ENCODE measurements at regions not wholly inside any gene's neighbourhood (a gene's known extent, or its start where the extent isn't known, plus 50 kb on each side); places are given as distances from the start of the nearest gene placed in this dataset.
"Not testable (repeated sequence)": the region's sequence is repeated elsewhere in the genome, so short reads cannot be mapped to it uniquely, and the experiment has no call there.

DNA sequence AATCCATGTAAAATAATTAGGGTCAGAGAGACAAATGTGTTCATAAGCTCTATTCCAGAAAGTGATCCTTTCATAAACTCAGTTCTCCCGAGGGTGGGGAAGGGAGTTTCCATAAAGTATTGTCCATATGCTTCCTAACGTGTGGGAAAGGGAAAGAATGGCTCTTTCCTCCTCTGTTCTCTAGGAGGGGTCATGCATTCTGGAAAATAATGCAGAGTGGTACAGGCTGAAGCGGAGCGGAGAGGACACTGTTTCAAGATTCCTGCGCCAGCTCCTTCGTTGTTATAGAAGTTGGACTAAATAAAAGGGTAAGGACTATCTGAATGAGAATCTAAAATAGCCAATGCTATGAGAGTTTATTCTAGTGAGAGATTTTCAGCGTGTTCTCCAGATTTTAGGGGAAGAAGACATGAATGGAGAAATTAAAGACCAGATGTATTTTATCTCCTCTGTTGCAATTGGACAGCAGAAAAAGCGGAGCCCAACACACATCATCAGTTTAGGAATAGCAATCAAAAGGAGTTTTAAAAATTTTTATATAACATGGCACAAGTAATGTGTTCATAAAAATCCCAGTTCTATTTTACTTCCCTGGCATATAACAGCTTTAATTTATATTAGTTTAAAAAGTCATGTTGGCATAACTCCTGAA lies 166.9 kb upstream of the MPDZ start:
- FAIRE-seq (no peak), DNase-seq (no peak)
- H3K4me1 ChIP-seq (ENCODE audit: control insufficient read depth in 3 of 3, insufficient read depth in 2 of 3, low read depth in 1 of 3, low read length in 2 of 3), result no peaks in the 10 kb centered on the region
- H3K4me3 ChIP-seq (ENCODE audit: low read depth in 1 of 3, low read length in 3 of 3), result no peak overlapping the region
- H3K9me3 ChIP-seq (ENCODE audit: control insufficient read depth in 2 of 2, insufficient read depth in 1 of 2, low read depth in 1 of 2, low read length in 1 of 2), result no peaks in the 10 kb centered on the region
- WGBS, 3 donors, result 72 to 82% (median 82%) methylated on average over 8 of the region's 8 CpGs
- H3K27me3 ChIP-seq (ENCODE audit: control insufficient read depth in 3 of 3, insufficient read depth in 3 of 3, low read length in 3 of 3), result no peaks in the 10 kb centered on the region
- no peaks in the 10 kb centered on the region for H3K36me3 ChIP-seq (ENCODE audit: control insufficient read depth in 3 of 3, insufficient read depth in 2 of 3, low read depth in 1 of 3, low read length in 3 of 3)
- H3K27ac ChIP-seq (ENCODE audit: low read depth in 1 of 3, low read length in 2 of 3), result no peak overlapping the region

DNA sequence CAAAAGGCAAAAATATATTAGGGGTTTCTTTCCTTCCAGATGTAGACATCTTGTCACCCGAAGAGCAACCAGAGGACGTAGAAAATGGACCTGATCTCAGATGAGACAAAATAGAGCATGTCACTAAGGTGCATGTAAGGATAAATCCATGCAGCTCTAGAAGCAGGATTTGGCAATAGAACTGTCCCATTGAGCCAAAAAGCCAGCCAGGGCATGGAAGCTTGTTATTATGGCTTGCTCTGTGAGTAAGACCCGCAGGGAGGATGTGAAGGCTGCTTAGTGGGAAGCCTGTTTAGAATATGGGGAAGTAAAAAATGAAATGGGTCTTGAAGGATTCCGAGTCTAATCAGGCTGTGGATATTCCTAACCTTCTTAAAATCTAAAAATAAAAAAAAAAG lies 165.6 kb upstream of the MPDZ start:
- Histone ChIP-seq H3K36me3 (ENCODE audit: control insufficient read depth in 3 of 3, insufficient read depth in 2 of 3, low read depth in 1 of 3, low read length in 3 of 3) (no peaks in the 10 kb centered on the region), H3K27me3 (ENCODE audit: control insufficient read depth in 3 of 3, insufficient read depth in 3 of 3, low read length in 3 of 3) (no peaks in the 10 kb centered on the region), H3K27ac (ENCODE audit: low read depth in 1 of 3, low read length in 2 of 3) (no peak overlapping the region), H3K4me1 (ENCODE audit: control insufficient read depth in 3 of 3, insufficient read depth in 2 of 3, low read depth in 1 of 3, low read length in 2 of 3) (no peaks in the 10 kb centered on the region), H3K9me3 (ENCODE audit: control insufficient read depth in 2 of 2, insufficient read depth in 1 of 2, low read depth in 1 of 2, low read length in 1 of 2) (no peaks in the 10 kb centered on the region), H3K4me3 (ENCODE audit: low read depth in 1 of 3, low read length in 3 of 3) (no peak overlapping the region)
- FAIRE-seq, result no peak
- DNase-seq, result no peak
- 67 to 77% (median 73%) methylated on average over 4 of the region's 4 CpGs for WGBS, 3 donors

DNA sequence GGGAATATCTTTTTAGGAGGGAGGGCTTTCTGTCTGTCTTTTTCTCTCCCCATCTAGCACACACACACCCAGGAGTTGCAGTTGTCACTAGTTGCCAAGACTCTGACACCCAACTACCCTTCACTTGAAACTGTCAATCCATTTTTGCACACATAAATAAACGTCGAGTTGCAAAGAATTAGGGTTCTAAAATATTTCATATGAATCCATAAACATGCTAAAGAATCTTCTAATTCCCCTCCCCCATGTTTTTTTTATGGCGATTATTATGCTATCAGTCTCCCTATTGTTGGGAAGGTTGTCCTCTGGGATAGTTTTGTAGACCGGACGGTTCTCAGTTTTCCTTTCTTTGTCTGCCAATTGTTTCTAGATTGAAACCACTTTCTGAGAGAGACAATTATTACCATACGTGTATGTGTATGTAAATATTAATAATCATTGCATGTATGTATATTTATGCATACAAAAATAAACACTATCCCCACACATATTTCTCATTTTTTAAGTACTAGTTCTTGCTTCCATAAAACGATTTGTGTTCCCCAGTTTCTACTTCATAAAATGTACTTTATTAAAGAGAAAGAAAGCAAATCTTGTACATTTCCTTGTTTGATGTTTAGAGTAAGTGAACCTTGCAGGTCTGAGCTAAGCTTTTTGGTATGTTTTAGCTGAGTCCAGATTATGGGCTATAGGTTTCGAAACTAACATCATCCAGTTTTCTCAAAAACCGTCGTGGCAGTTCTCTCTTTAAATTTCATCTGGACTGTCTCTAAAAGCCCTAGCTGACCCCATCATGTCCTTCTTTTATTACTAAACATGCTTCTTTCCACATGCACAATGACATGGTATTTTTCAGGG lies 165.0 kb upstream of the MPDZ start:
- WGBS, 3 donors, result 67 to 73% (median 72%) methylated on average over 10 of the region's 10 CpGs
- no peak overlapping the region for H3K27ac ChIP-seq (ENCODE audit: low read depth in 1 of 3, low read length in 2 of 3)
- FAIRE-seq (no peak), DNase-seq (no peak)
- H3K27me3 ChIP-seq (ENCODE audit: control insufficient read depth in 3 of 3, insufficient read depth in 3 of 3, low read length in 3 of 3), result no peaks in the 10 kb centered on the region
- no peak overlapping the region for H3K4me3 ChIP-seq (ENCODE audit: low read depth in 1 of 3, low read length in 3 of 3)
- no peaks in the 10 kb centered on the region for H3K36me3 ChIP-seq (ENCODE audit: control insufficient read depth in 3 of 3, insufficient read depth in 2 of 3, low read depth in 1 of 3, low read length in 3 of 3)
- H3K4me1 ChIP-seq (ENCODE audit: control insufficient read depth in 3 of 3, insufficient read depth in 2 of 3, low read depth in 1 of 3, low read length in 2 of 3), result no peaks in the 10 kb centered on the region
- H3K9me3 ChIP-seq (ENCODE audit: control insufficient read depth in 2 of 2, insufficient read depth in 1 of 2, low read depth in 1 of 2, low read length in 1 of 2), result no peaks in the 10 kb centered on the region

DNA sequence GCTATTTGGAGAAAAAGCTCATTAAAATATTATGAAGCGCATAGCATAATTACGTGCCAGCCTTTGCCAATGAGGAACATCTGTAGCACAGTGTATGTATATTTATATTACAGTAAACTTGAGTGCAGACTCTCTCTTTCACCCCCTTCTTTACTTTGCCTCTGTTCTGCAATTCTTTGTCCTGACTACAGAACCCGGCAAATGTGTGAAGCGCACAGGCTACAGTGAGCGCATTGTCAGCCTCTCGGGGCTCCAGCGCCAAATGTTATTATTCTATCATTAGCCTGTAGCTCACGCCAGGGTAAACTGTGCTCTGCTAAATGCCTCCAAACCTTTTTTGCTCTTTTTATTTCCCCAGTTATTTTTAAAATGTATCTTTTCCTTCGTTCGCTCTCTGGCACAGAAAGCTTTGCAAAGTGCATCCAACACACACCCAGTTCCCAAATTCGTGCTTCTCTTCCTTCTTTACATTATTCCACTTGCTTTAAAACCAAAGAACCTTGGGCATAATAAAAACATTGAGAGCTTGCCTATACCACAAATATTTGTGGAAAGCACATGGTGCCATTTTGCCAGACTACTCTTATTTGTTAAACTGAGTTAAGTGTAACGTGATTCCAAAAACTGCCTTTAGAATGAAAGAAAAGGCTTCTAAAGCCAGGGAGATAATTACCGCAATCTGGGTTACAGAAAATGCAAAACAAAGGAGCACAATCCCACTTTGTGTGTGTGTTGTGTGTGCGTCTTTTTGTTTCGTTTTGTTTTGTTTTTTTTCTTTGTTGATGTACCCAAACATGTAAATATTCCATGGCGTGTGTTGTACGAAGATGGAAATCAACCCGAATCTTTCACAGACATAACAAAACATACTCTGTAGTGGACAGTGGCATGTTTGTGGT lies 164.1 kb upstream of the MPDZ start:
- FAIRE-seq, result no peak
- WGBS, 3 donors, result 72 to 80% (median 78%) methylated on average over 18 of the region's 18 CpGs
- Histone ChIP-seq H3K27me3 (ENCODE audit: control insufficient read depth in 3 of 3, insufficient read depth in 3 of 3, low read length in 3 of 3) (no peaks in the 10 kb centered on the region), H3K4me1 (ENCODE audit: control insufficient read depth in 3 of 3, insufficient read depth in 2 of 3, low read depth in 1 of 3, low read length in 2 of 3) (no peaks in the 10 kb centered on the region), H3K4me3 (ENCODE audit: low read depth in 1 of 3, low read length in 3 of 3) (no peak overlapping the region), H3K36me3 (ENCODE audit: control insufficient read depth in 3 of 3, insufficient read depth in 2 of 3, low read depth in 1 of 3, low read length in 3 of 3) (no peaks in the 10 kb centered on the region), H3K9me3 (ENCODE audit: control insufficient read depth in 2 of 2, insufficient read depth in 1 of 2, low read depth in 1 of 2, low read length in 1 of 2) (no peaks in the 10 kb centered on the region), H3K27ac (ENCODE audit: low read depth in 1 of 3, low read length in 2 of 3) (no peak overlapping the region)
- DNase-seq, result no peak

DNA sequence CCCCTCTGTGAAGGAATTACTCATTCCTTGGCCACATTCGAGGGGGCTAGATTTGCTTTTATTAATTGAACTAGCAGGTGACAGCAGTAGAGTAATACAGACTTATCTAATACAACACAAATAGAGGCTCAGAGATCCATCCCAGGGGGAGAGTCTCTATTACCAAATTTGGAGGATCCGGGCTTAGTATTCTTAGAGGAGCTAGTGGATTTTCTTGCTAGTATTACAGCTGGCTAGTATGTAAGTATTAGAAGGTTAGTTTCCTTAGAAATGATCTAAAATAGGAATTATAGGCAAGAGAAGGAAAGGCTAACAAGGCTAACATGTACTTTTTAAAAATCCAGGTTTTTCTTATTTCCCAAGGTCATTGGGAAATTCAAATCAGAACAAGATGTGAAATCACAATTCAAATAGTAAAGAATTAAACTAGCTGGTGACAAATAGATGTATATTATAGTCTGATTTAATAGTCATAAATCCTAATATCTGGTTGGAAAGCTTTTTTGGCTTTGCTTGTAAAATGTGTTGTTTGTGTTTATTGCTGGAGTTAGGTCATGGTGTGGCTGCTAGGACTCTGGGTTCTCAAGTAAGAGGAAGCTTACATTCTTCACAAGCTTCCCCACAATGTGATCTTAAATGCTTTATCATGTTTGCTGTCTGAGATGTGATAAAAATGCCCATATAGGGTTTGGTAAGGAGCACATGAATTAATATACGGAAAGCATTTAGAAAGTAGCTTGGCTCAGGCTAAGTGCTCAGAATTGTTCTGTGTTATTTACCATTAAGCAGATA lies 160.4 kb upstream of the MPDZ start:
- no peaks in the 10 kb centered on the region for H3K36me3 ChIP-seq (ENCODE audit: control insufficient read depth in 3 of 3, insufficient read depth in 2 of 3, low read depth in 1 of 3, low read length in 3 of 3)
- DNase-seq, result no peak
- WGBS, 3 donors, result 71 to 89% (median 82%) methylated on average over 3 of the region's 3 CpGs
- no peak overlapping the region for H3K4me3 ChIP-seq (ENCODE audit: low read depth in 1 of 3, low read length in 3 of 3)
- H3K27me3 ChIP-seq (ENCODE audit: control insufficient read depth in 3 of 3, insufficient read depth in 3 of 3, low read length in 3 of 3), result no peaks in the 10 kb centered on the region
- no peak for FAIRE-seq
- no peaks in the 10 kb centered on the region for H3K4me1 ChIP-seq (ENCODE audit: control insufficient read depth in 3 of 3, insufficient read depth in 2 of 3, low read depth in 1 of 3, low read length in 2 of 3)
- H3K27ac ChIP-seq (ENCODE audit: low read depth in 1 of 3, low read length in 2 of 3), result no peak overlapping the region
- no peaks in the 10 kb centered on the region for H3K9me3 ChIP-seq (ENCODE audit: control insufficient read depth in 2 of 2, insufficient read depth in 1 of 2, low read depth in 1 of 2, low read length in 1 of 2)

DNA sequence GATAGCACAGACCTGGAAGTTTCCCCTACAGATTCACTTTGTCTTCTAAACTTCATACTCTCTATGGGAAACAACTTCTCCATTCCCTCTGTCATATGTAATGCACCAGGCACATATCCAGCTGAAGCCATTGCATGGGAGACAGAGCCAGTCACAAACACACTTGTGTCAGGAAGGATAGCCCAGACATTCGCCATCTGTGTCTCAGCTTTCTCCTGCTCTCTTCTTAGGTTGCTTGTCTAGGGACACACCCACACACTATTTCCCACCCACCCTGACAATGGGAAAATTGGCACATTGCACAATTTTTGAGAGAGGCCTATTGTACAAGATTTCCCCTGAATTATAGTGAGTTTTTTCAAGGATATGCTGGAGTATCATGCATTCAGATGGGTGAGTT lies 158.4 kb upstream of the MPDZ start:
- H3K4me3 ChIP-seq (ENCODE audit: low read depth in 1 of 3, low read length in 3 of 3), result no peak overlapping the region
- DNase-seq, result no peak
- H3K27me3 ChIP-seq (ENCODE audit: control insufficient read depth in 3 of 3, insufficient read depth in 3 of 3, low read length in 3 of 3), result no peaks in the 10 kb centered on the region
- FAIRE-seq, result no peak
- H3K36me3 ChIP-seq (ENCODE audit: control insufficient read depth in 3 of 3, insufficient read depth in 2 of 3, low read depth in 1 of 3, low read length in 3 of 3), result no peaks in the 10 kb centered on the region
- H3K27ac ChIP-seq (ENCODE audit: low read depth in 1 of 3, low read length in 2 of 3), result no peak overlapping the region
- 81 to 92% (median 89%) methylated on average over 1 of the region's 1 CpG for WGBS, 3 donors
- H3K9me3 ChIP-seq (ENCODE audit: control insufficient read depth in 2 of 2, insufficient read depth in 1 of 2, low read depth in 1 of 2, low read length in 1 of 2), result no peaks in the 10 kb centered on the region
- no peaks in the 10 kb centered on the region for H3K4me1 ChIP-seq (ENCODE audit: control insufficient read depth in 3 of 3, insufficient read depth in 2 of 3, low read depth in 1 of 3, low read length in 2 of 3)

DNA sequence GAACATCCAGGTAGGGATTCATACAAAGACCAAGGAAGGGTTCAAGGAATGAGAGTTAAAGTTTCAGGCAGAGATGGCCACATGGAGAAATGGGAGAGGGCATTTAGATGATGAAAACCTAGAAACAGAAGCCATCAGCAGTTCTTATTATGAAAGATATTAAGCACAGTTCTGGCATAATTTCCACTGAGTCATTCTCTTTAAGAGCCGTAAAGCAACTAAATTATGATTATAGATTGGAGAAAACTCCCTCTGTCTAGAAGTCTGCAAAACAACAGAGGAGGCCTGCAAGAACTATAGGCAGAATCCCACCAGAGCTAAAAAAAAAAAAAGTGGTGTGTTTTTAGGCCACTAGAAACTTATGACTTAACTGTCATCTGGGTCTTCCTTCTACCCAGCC lies 157.1 kb upstream of the MPDZ start:
- H3K36me3 ChIP-seq (ENCODE audit: control insufficient read depth in 3 of 3, insufficient read depth in 2 of 3, low read depth in 1 of 3, low read length in 3 of 3), result no peaks in the 10 kb centered on the region
- H3K4me1 ChIP-seq (ENCODE audit: control insufficient read depth in 3 of 3, insufficient read depth in 2 of 3, low read depth in 1 of 3, low read length in 2 of 3), result no peaks in the 10 kb centered on the region
- H3K27me3 ChIP-seq (ENCODE audit: control insufficient read depth in 3 of 3, insufficient read depth in 3 of 3, low read length in 3 of 3), result no peaks in the 10 kb centered on the region
- H3K27ac ChIP-seq (ENCODE audit: low read depth in 1 of 3, low read length in 2 of 3), result no peak overlapping the region
- H3K4me3 ChIP-seq (ENCODE audit: low read depth in 1 of 3, low read length in 3 of 3), result no peak overlapping the region
- WGBS, 3 donors, result 72 to 78% (median 78%) methylated on average over 1 of the region's 1 CpG
- no peaks in the 10 kb centered on the region for H3K9me3 ChIP-seq (ENCODE audit: control insufficient read depth in 2 of 2, insufficient read depth in 1 of 2, low read depth in 1 of 2, low read length in 1 of 2)
- no peak for FAIRE-seq
- DNase-seq, result no peak

DNA sequence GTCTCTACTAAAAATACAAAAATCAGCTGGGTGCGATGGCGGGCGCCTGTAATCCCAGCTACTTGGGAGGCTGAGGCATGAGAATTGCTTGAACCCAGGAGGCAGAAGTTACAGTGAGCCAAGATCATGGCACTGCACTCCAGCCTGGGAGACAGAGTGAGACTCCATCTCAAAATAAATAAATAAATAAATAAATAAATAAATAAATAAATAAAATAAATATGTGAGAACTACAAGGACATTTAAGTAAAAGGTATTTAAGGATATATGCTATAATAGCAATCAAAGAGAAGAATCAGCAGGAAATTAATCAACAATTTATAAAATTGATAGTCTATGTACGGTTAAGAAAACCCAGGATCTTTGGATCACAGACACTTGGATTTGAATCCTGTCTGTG lies 154.0 kb upstream of the MPDZ start:
- FAIRE-seq; H3K9me3 ChIP-seq (ENCODE audit: control insufficient read depth in 2 of 2, insufficient read depth in 1 of 2, low read depth in 1 of 2, low read length in 1 of 2): not testable (repeated sequence)
- WGBS, 3 donors, result 94 to 97% (median 94%) methylated on average over 4 of the region's 4 CpGs

More for the DNA sequence above, 154.0 kb upstream of the MPDZ start:
- H3K27ac ChIP-seq (ENCODE audit: low read depth in 1 of 3, low read length in 2 of 3); H3K4me1 ChIP-seq (ENCODE audit: control insufficient read depth in 3 of 3, insufficient read depth in 2 of 3, low read depth in 1 of 3, low read length in 2 of 3); H3K4me3 ChIP-seq (ENCODE audit: low read depth in 1 of 3, low read length in 3 of 3); DNase-seq; H3K27me3 ChIP-seq (ENCODE audit: control insufficient read depth in 3 of 3, insufficient read depth in 3 of 3, low read length in 3 of 3); H3K36me3 ChIP-seq (ENCODE audit: control insufficient read depth in 3 of 3, insufficient read depth in 2 of 3, low read depth in 1 of 3, low read length in 3 of 3): not testable (repeated sequence)
